CD1c-positive myeloid dendritic cell (primary cell): ENCODE measurements at regions not wholly inside any gene's neighbourhood (a gene's known extent, or its start where the extent isn't known, plus 50 kb on each side); places are given as distances from the start of the nearest gene placed in this dataset.
"Not testable (repeated sequence)": the region's sequence is repeated elsewhere in the genome, so short reads cannot be mapped to it uniquely, and the experiment has no call there.

ENCODE experiments used
- DNase-seq: peaks from one replicate; pipeline ENCODE4 v3.0.0-alpha.2; 2016; ENCODE audit errors: extremely low spot score

DNA sequence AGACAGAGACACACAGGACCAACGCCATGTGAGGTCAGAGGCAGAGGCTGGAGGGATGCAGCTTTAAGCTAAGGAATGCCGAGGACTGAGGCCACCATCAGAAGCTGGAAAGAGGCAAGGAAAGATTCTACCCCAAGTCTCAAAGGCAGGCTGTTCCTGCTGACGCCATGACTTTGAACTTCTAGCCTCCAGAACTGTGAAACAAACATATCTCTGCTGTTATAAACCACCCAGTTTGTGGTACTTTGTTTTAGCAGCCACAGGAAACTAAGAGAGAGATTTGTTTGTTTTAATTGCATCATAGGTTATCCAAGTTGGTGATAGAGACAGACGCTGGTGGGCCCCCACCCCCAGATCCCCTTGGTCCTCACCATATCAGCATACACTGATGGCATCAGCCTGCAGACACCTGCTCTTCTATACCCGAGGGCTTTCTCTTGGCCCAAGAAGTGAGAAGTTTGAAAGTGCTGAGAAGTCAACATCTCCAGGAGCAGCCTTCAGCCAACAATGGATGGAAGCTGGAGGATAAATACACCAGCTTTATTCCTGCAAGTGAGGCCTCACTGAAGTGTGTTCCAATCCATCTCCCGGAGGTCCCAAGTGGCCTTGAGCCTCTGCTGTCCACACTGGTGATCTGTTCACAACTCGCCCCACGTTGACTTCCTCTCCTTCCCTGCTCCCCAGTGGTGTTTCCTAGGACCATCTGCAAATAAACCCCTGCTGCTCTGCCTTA, 154.7 kb downstream of the BTBD3 start:
- no peak for DNase-seq

DNA sequence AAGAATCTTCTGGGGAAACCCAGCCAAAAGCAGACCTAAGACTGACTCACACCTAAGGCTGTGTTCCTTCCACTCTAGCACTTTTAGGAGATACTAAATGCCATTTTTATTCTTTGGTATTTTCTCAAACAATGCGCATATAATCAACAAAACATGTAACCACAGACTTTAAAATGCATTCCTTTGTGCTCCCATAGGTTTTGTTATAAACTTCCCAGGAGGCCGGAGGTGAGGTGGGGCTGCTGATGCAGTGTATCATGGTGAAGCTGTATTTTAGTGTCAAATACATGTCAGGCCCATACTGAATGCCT, 155.2 kb downstream of the BTBD3 start:
- DNase-seq = no peak

DNA sequence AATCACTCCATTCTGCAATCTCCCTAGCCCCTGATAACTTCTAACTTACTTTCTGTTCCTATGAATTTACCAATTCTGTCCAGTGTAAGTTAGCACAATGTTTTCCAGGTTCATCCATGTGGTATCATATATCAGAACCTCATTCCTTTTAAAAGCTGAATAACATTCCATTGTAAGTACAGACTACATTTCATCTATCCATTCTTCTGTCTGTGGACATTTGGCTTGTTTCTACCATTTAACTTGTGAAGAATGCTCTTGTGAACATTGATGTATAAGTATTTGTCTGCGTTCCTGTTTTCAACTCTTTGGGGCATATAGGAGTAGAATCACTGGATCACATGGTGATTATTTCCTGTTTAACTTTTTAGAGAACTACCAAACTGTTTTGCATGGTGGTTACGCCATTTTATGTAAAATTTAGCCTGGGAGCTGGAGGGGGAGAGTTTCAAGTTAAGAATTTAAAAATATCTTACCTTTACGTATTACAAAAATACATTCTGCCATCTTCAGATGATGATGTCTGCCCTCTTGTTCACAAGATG, 156.5 kb downstream of the BTBD3 start:
- peak; percentile 26 for DNase-seq

DNA sequence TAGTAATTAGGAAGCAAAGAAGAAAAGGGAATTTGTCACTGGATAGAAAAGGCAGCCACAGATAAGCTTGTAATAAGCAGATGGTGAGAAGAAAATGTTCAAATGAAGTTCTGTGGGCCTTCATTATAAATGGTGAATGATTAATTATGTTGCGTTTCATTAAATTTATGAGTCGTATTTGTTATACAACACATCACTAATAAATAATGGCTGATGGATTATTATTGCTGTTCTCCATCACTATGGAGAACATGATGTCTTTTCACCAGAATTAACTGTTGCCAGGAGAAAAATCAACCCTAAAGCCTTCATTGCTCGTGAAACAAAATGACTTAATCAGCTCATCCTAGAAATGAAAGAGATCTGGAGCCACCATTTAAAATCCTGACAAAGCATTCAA, 158.5 kb downstream of the BTBD3 start:
- no peak for DNase-seq

DNA sequence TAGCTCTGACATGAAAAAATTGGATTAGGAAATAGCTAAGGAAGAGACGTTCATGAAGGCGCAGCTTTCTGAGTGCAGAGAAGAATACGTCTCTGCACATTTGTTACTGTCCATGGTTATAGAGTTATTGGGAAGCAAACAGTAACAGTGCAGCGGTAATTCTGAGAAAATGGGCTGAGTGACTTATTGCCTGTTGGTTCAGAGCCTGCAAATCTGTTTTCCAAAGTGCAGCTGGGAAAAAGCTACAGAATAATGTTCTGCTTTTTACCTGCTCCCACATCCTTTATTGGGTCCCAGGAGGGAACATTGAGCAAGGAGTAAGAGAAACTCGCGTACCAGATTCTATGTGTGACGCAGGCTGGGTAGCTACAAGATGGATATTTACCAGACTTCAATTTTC, 160.2 kb downstream of the BTBD3 start:
- no peak for DNase-seq

DNA sequence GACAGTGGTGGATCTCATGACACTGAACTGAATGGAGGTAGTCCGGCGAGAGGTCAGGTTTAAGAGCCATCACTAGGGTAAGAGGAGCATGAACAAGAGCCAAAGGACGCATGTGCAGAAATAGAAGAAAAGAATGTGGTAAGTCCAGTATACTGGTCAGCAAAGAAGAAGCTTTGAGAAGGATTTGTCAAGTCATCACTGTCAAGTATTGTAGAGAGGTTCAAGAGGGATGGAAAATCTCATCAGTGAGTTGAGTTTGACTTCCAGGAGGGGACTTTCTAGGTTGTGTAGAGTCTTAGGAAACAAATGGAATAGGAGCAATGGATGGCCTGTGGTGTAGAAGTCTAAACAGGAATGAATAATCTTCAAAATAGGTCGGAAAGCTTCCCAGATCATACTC, 161.8 kb downstream of the BTBD3 start:
- DNase-seq = no peak

DNA sequence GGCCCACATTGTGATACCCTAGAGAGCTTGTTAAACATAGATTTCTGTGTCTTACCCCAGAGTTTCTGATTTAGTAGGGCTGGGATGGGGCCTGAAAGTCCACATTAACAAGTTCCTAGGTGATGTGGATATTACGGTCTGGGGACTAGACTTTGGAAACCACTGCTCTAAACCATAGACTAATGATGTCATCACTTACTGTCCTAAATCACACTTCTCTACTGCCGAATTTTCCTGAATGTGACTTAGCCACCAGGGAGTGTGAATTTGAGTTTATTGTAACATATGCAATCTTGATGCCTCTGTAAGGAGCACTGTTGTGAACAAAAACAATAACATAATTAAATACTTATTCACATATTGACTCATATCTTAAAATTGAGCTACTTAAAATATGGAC, 165.6 kb downstream of the BTBD3 start:
- no peak for DNase-seq

DNA sequence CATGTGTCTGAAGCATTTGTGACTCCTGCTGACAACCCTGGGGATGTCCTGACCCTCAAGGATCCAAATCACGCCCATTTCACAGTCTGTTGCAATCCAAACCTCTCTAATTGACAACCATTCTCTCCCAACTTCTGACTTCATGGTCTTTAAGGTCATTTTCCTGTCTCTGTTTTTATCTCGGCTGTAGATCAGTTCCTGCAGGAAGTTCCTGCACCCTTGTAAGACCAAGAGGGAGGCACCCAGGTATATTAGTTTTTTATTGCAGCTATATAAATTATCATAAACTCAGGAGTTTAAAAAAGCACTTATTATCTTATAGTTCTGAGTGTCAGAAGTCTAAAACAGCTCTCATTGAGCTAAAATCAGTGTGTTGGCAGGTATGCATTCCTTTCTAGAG, 166.8 kb downstream of the BTBD3 start:
- DNase-seq = no peak

DNA sequence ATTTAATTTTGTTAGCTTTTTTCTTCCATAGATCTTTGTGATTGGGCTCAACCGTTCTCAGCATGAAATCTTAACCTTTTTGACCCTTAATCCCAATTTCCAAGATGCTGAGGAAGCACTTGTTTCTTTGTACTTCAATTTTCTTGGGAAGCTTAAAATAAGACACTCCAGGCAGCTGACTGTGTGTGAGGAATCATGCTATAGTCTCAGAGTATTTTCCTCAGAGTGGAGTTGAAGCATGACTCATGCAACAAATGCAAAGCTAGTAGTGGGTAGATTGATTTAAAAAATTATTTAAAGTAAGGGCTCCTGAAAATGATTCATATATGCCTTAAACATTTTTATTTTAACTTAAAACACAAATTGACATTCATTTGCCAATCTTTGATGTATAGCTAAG, 168.7 kb downstream of the BTBD3 start:
- no peak for DNase-seq

DNA sequence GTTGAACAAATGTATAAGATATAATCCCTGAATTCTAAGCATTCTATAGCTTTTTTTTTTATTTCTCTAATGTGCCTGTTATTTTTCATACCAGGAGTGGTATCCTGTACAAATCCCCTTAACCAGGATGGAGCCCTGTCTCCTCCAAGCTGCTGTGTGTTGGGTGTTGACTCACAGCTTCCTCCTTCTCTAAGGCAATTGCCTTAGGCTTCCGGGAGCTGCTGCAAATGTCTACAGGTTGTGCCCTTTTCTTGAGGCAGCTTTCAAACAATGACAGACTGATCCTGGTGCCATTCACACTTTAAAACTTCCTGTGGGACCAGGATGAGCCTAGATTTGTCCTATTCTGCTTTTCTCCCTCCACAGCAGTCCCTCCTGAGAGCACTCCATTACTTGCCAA, 173.2 kb downstream of the BTBD3 start:
- DNase-seq = no peak

DNA sequence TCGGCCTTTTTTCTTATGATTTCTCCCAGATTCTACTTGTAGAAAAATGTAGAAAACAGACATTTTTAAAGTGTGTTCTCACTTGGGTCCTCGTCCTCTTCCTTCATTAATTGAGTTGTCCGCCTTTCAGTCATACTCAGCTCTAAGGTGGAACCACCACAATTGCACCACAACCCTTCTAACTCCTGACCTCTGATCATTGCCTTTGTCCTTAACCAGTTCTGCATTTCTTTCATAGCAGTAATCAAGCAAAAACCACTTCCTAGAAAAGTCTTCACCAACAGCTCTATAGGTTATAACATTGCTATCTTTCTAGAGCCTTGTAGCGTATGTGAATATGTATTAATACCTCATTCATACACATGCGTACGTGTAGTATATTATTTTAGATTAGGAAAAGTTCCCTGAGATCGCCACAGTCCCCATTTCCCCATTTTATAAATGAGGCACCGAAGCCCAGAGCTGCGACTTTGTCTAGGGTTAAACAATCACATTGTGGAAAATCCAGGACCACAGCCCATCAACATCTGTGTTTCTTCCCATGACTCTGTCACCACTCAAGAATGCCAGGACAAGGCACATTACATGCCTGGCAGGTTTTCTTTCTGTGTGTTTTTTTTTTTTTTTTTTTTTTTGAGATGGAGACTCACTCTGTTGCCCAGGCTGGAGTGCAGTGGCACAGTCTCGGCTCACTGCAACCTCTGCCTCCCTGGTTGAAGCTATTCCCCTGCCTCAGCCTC, 175.5 kb downstream of the BTBD3 start:
- peak; percentile 15 for DNase-seq

DNA sequence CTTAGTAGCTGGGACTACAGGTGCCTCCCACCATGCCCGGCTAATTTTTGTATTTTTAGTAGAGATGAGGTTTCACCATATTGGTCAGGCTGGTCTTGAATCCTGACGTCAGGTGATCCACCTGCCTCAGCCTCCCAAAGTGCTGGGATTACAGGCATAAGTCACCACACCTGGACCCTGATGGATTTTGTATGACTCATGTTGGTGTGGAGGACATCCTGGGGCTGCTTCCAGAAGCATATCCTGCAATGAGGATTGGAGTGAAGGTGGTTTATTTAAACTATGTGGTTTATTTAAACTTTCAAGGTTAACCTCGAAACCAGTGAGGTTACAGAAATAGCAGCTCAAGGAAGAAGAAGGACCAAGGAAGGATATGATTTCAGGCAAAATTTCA, 176.1 kb downstream of the BTBD3 start:
- not testable (repeated sequence) for DNase-seq

DNA sequence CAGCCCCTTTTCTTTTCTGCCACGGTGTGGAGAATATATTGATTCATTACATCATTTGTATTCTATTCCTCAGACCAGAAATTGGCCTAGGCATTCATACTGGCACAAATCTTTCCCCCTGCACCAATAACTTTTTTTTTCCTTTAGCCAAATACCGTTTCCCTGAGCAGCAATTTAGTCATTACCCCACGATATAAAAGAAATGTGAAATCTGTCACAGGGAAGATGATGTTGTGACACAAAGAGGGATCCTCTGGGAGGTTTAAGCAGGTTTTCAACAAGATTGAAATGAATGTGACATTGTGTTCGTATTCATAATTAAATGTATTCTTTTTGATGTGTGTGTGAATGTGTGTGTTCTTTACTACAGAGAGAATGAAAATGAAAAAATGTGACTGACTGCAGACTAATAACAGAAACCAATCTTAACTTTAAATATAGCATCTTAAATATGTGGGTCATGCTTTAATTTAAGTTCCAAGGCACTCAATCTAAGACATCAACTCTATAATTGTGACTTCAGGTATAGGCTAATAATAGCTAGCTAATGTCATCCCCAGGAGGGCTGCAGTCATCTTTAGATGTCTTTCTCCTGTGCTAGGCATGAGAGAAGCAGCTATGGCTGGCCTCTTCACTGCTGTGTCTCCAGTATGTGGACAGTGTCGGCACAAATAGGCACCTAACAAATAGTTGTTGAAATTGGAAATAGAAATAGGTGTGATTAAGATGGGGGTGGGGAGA, 177.7 kb downstream of the BTBD3 start:
- DNase-seq = no peak

DNA sequence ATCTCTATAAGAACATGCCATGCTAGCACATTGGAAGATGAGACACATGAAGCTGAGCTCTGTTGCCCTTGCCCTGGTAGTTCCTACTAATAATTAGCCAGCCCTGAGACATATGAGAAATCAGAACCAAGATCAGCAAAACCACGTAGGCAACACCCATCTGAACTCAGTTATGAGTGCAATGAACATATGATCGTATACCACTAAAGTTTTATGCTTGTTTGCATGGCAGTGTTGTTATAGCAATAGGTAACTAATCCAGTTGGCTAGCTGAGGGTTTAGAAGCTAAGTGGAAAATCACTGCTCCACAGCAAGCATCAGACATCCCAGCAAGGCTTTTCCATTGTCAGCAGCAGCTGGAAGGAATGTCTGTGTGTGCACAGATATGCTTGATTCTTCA, 180.7 kb downstream of the BTBD3 start:
- no peak for DNase-seq

DNA sequence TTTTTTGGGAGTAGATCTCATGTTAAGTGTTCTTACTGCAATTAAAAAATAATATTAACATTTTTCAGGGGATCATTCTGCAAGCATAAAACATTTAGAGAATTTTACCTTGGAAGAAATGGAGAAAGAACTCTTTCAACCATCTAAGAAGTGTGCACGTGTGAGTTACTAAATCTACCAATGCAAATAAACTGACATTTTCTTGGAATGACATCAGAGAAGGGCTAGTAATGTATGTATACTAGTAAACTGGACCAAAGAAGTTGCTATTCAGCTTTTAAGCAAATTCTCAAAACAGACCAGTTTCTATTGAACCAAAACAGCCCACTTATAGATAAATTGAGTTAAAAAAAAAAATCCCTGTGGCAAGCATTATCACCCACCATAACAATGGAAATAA, 191.2 kb downstream of the BTBD3 start:
- no peak for DNase-seq

DNA sequence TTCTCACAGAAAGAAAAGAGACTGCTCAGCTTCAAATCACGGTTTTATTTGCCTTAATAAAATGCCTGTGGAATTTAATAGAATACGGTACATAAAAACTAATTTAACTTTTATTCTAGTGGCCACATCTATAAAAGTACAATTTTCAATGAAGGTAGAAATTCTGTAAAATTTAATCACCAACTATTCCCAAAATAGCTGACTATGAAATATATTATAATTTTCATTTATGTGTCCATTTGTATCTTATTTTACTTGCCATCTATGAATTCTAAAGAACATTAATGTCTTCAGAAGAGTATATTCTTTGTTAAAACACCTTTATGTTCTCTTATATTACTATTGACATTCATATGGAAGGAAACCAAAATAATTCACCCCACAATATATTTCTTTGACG, 192.6 kb downstream of the BTBD3 start:
- no peak for DNase-seq

DNA sequence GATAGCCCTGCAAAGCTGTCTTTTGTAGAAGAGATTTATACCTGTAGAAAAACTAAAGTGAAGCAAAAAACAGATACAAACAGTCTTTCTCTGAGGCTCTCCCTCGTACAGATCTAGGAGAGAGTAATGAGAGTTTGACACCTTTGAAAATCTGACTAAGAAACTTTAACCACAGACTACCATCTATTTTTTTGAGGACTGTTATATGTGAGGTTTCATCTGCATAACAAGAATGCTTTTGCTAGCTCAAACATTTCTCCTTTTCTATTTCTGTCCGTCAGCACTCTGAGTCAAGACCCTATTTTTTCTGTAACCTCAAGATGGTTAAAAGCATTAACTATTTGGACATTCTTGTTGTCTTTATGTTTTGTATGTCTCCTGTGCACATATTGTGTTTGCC, 193.0 kb downstream of the BTBD3 start:
- no peak for DNase-seq

DNA sequence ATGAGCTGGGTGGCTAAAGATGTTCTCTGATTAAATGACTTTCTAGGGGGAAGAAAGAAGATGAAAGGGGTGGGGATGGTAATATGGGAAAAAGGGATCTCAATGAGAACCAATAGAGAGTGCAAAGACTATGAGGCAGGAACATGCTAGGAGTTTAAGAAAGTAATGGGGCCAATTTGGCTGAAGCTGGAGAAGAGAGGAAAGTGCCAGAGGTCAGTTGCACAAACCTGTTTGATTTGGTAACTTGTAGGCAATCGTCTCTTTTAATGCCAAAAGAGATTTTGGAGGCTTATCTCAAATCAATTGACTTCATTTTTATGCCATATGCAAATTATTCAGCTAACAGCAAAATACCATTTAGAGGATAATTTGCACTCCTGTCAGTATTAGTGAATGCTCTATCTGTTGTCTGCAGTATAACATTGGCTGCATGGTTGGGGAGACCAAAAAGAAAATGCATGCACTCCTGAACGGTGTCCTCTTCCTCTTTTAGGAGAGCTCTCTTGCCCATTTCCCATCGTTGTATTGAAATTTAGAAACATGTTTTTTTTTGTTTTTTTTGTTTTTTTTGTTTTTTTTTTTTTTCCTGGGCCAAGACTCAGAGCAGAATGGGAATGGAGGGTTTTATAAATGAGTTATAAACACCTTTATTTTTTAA, 193.9 kb downstream of the BTBD3 start:
- no peak for DNase-seq

DNA sequence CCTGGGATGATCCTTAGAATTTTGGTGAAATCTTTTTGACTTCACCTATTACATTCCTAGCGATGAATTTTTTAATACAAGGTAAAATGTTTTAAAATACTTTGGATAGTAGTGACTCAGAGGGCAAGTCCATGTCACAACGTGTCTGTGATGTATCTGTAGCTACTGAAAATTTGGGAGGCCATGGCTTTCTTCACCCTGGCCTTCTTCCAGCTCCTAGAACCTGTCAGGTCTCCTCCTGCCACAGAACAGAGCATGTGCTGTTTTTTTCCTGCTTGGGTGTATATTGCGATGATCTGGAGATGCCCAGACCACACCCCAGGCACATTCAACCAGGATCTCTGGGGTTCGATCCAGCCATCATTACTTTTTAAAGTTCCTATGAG, 194.4 kb downstream of the BTBD3 start:
- no peak for DNase-seq

DNA sequence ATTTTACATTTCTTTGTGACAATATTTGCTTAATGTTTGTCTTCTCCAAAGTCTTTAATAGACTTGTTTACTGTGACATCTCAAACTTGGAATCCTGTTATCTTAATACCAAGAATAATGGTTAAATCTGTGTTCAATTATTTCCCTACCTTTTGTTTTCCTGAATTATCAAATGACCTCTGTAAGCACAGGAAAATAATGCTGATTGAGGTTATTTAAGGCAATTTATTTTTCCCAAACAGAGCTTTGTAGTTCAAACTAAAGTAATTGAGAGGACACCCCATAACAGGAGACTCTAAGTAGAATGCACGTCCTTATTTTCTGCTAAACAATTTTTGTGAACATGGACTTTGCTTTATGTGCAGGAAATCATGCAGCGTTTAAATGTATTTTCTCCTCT, 195.0 kb downstream of the BTBD3 start:
- no peak for DNase-seq

DNA sequence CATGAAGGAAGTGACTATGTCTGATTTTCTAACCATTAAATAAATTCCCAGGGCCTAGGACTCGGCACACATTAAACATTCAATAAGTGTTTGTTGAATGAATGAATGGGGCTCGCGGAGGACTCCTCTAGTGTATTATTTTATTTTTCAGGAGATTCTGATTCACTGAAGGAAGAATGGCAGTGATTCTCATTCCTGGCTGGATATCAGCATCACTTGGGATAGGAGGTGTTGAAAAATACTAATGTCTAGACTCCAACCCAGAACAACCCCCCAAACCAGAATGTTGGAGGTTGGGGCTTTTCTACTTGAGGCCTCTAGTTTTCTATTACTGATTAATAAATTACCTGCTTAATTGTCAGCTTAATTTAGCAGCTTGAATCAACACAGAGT, 195.4 kb downstream of the BTBD3 start:
- DNase-seq = no peak
